K562 (cell line): ENCODE measurements at regions not wholly inside any gene's neighbourhood (a gene's known extent, or its start where the extent isn't known, plus 50 kb on each side); places are given as distances from the start of the nearest gene placed in this dataset.

Source experiments
- ATAC-seq: fragments of 200-7000 bp; cut with Tn5 transposase; 3 replicates; pipeline ENCODE4 v1.9.1; 2020; ENCODE audit warnings: moderate library complexity
- BruUV-seq: library from RNA; stranded (reverse); fragments of 400-500 nt; replicated peaks from 2 replicates; lab custom pipeline; 2021; lab: Mats Ljungman, UMichigan
- CTCF ChIA-PET: fragments of 300-600 bp; formaldehyde crosslinking; extraction: SDS; loops from one replicate; lab custom pipeline; 2021; ENCODE audit warnings: low intra/inter-chr PET ratio; lab: Yijun Ruan, JAX
- POLR2A ChIA-PET: fragments of 300-600, 350-650 bp; sonication (Branson Sonifier 250); formaldehyde crosslinking; extraction: SDS; loops from one replicate; lab custom pipeline; 2021; ENCODE audit warnings: antibody characterized with exemption, inconsistent platforms; lab: Yijun Ruan, JAX
- DNase-seq, 4 experiments: peaks; one replicate each; pipeline versions ENCODE4 v3.0.0 to v3.0.0-alpha.2; 2011 to 2018; ENCODE audit warnings: low spot score in 3 of 4, mixed read lengths in 3 of 4; ENCODE audit errors: extremely low read depth in 1 of 4
- FAIRE-seq: peaks from 2 replicates; lab custom pipeline; 2011; peaks lifted over from hg19 to GRCh38; lab: Jason Lieb, UNC
- H2AFZ ChIP-seq: 2 replicates; pipeline ENCODE4 v1.6.0; 2011; ENCODE audit warnings: low read depth, low read length, control low read depth, inconsistent platforms
- H3K27ac ChIP-seq: fragments of 200-600 bp; 3 replicates; pipeline ENCODE4 v1.8.0; 2011; ENCODE audit warnings: low read depth, mild to moderate bottlenecking, control low read depth, inconsistent platforms, low read length, moderate library complexity, mixed read lengths; ENCODE audit errors: extremely low read depth
- H3K27me3 ChIP-seq, 2 experiments: fragments of 300-600 bp in 1 of 2; 2 replicates in 1 of 2; 3 replicates in 1 of 2; pipeline versions ENCODE4 v1.6.0 to v1.8.0; 2011; ENCODE audit warnings: inconsistent platforms in 2 of 2, low read length in 2 of 2, mild to moderate bottlenecking in 1 of 2, mixed read lengths in 1 of 2, moderate library complexity in 1 of 2; ENCODE audit not compliant: control insufficient read depth in 2 of 2, insufficient read depth in 2 of 2
- H3K36me3 ChIP-seq: fragments of 300-600 bp; 3 replicates; pipeline ENCODE4 v1.8.0; 2011; ENCODE audit warnings: mild to moderate bottlenecking, low read length, inconsistent platforms; ENCODE audit not compliant: control insufficient read depth, insufficient read depth
- H3K4me1 ChIP-seq, 2 experiments: fragments of 200-600 bp in 1 of 2; replicated peaks in 1 of 2; 2 replicates in 1 of 2; 3 replicates in 1 of 2; pipeline versions ENCODE4 v1.5.1 to v1.8.0; 2011; ENCODE audit warnings: inconsistent platforms in 2 of 2, low read length in 2 of 2, mild to moderate bottlenecking in 1 of 2, mixed read lengths in 1 of 2, moderate library complexity in 1 of 2; ENCODE audit not compliant: control insufficient read depth in 2 of 2, insufficient read depth in 2 of 2
- H3K4me2 ChIP-seq: 2 replicates; pipeline ENCODE4 v1.6.1; 2011; ENCODE audit warnings: low read length, control low read depth, inconsistent platforms, mixed read lengths; ENCODE audit not compliant: insufficient read depth
- H3K4me3 ChIP-seq: fragments of 200-600 bp; sonication (generic), shearing (Covaris generic); 2 replicates; pipeline ENCODE4 v1.5.1; 2016; ENCODE audit warnings: control low read depth, inconsistent platforms
- H3K79me2 ChIP-seq: fragments of 200-600 bp; 3 replicates; pipeline ENCODE4 v1.8.0; 2011; ENCODE audit warnings: low read length, inconsistent platforms; ENCODE audit not compliant: control insufficient read depth, insufficient read depth
- H3K9ac ChIP-seq, 2 experiments: 2 replicates each; pipeline versions ENCODE4 v1.6.0 to v1.6.1; 2011; ENCODE audit warnings: low read depth in 2 of 2, low read length in 2 of 2, control low read depth in 1 of 2, inconsistent platforms in 1 of 2, mild to moderate bottlenecking in 1 of 2, mixed read lengths in 1 of 2; ENCODE audit not compliant: insufficient read depth in 1 of 2
- H3K9me1 ChIP-seq: one replicate; pipeline ENCODE4 v1.6.0; 2011; ENCODE audit warnings: inconsistent platforms, mild to moderate bottlenecking, low read length, moderate library complexity; ENCODE audit not compliant: control insufficient read depth, insufficient read depth
- H3K9me3 ChIP-seq: replicated peaks from 2 replicates; pipeline ENCODE4 v1.5.1; 2011; ENCODE audit warnings: low read depth, low read length, inconsistent platforms; ENCODE audit not compliant: control insufficient read depth, insufficient read depth
- H4K20me1 ChIP-seq: replicated peaks from 2 replicates; pipeline ENCODE4 v1.6.1; 2011; ENCODE audit warnings: low read length, inconsistent platforms, mixed read lengths; ENCODE audit not compliant: control insufficient read depth, insufficient read depth
- BCOR ChIP-seq: fragments of 450-650 bp; IDR thresholded peaks from 2 replicates; pipeline ENCODE4 v1.6.1; 2016
- E2F4 ChIP-seq: sonication (generic); formaldehyde crosslinking; IDR thresholded peaks from 2 replicates; pipeline ENCODE4 v1.8.0; 2022; ENCODE audit warnings: mild to moderate bottlenecking, low read depth, missing genetic modification reagents
- ETV6 ChIP-seq, 3 experiments: fragments of 150-350 bp in 1 of 3; sonication (generic) in 1 of 3; formaldehyde crosslinking in 1 of 3; IDR thresholded peaks; 2 replicates each; pipeline versions ENCODE4 v1.6.1 to v1.8.0; 2014 to 2022; ENCODE audit warnings: borderline replicate concordance in 2 of 3, low read depth in 2 of 3, antibody characterized with exemption in 1 of 3, low read length in 1 of 3, mild to moderate bottlenecking in 1 of 3, missing genetic modification reagents in 1 of 3
- HDGF ChIP-seq: fragments of 450-650 bp; IDR thresholded peaks from 2 replicates; pipeline ENCODE4 v1.6.1; 2016
- MCM3 ChIP-seq: fragments of 450-650 bp; IDR thresholded peaks from 2 replicates; pipeline ENCODE4 v1.6.1; 2016
- RFX5 ChIP-seq: IDR thresholded peaks from 2 replicates; pipeline ENCODE4 v1.6.1; 2011; ENCODE audit warnings: low read depth, mild to moderate bottlenecking, improper control_type of control experiment, low read length
- THAP12 ChIP-seq: fragments of 250-450 bp; sonication (Bioruptor Pico); IDR thresholded peaks from 2 replicates; pipeline ENCODE4 v1.9.0; 2021; ENCODE audit warnings: mild to moderate bottlenecking, inconsistent platforms
- ZBTB5 ChIP-seq: fragments of 450-650 bp; IDR thresholded peaks from 2 replicates; pipeline ENCODE4 v1.6.1; 2017; ENCODE audit warnings: antibody characterized with exemption
- ZNF134 ChIP-seq: fragments of 250-450 bp; sonication (Bioruptor Pico); conservative IDR thresholded peaks from 2 replicates; pipeline ENCODE4 v1.4.0; 2020
- ZSCAN32 ChIP-seq: fragments of 450-650 bp; formaldehyde crosslinking; IDR thresholded peaks from 2 replicates; pipeline ENCODE4 v1.4.0; 2020; ENCODE audit warnings: mild to moderate bottlenecking, moderate library complexity
- WGBS: fragments of 100-300 bp; shearing (Covaris generic); methylation state at CpG from one replicate; pipeline ENCODE4 v1.1.6; 2016; ENCODE audit warnings: low coverage, mixed read lengths; ENCODE audit not compliant: insufficient coverage; ENCODE audit errors: missing lambda C conversion rate; 5-methylcytosine and 5-hydroxymethylcytosine counted together
- in situ Hi-C: fragments of 300-500 bp; cut with MboI; formaldehyde crosslinking; loops from 4 replicates; pipeline ENCODE4 v1.15.0; 2018; ENCODE audit warnings: inconsistent platforms, mixed read lengths
- intact Hi-C: fragments of 100-400 bp; cut with micrococcal nuclease; formaldehyde crosslinking; loops from 2 replicates; pipeline ENCODE4 v1.14.2; 2022

GRCh38 chr4:110348711-110349383 lies 127.1 kb upstream of the ENPEP start:
- no peaks in the 10 kb centered on the region for H4K20me1 ChIP-seq
- 3% methylated on average over 3 of the region's 3 CpGs for WGBS
- H3K79me2 ChIP-seq: no peaks in the 10 kb centered on the region
- intact Hi-C loops: loop anchor here (10.0 kb wide), 1 partner anchor 344 kb away; no protein-coding TSS in a partner anchor
- POLR2A ChIA-PET: interaction anchor here (0.6 kb wide), 1 partner anchor 37 kb away, joined by 5 read pairs; no protein-coding TSS in a partner anchor
- H3K36me3 ChIP-seq: no peaks in the 10 kb centered on the region
- no TSS peak for BruUV-seq
- no peaks in the 10 kb centered on the region for H3K9me1 ChIP-seq
- H3K4me2 ChIP-seq: no peak overlapping the region
- no peak for FAIRE-seq
- TF ChIP-seq BCOR (no peak), ZNF134 (CRISPR knock-in tag) (0 out of 2 replicates have a peak, but pooled peaks have one; percentile 42)
- no peaks in the 10 kb centered on the region for H3K9me3 ChIP-seq
- in situ Hi-C loops: no loop called here
- no peaks in the 10 kb centered on the region for H3K4me1 ChIP-seq
- no peak overlapping the region for H3K9ac ChIP-seq
- no peak overlapping the region for H3K27ac ChIP-seq
- no peak for DNase-seq
- H2AFZ ChIP-seq: no peak overlapping the region
- H3K27me3 ChIP-seq: no peaks in the 10 kb centered on the region
- CTCF ChIA-PET: no interaction called here
- ATAC-seq: no peak
- H3K4me3 ChIP-seq: no peak overlapping the region

DNA sequence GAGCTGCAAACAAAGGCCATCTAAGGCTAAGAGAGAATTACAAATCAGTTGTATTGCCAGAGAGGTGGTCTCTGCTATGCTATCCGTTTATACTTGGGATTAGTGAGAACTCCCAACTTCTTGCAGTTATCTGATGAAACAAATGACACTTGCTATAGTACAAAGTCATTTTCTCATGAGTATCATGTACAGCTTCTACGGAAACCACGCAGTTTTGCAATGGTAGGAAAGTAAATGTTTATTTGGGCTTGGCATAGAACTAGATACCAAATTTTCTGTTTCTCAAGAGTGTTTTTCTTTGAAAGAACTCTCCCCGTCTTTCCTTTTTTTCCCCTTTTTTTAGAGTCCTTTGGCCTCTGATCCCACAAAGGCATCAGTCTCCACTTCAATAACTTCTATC lies 128.2 kb upstream of the ENPEP start:
- no peaks in the 10 kb centered on the region for H3K4me1 ChIP-seq
- H2AFZ ChIP-seq: no peak overlapping the region
- CTCF ChIA-PET: no interaction called here
- WGBS: 2% methylated on average over 4 of the region's 4 CpGs
- POLR2A ChIA-PET: interaction anchor here (0.6 kb wide), 1 partner anchor 14 kb away, joined by 3 read pairs; no protein-coding TSS in a partner anchor
- no peaks in the 10 kb centered on the region for H3K79me2 ChIP-seq
- ATAC-seq (no peak), FAIRE-seq (no peak), DNase-seq (no peak)
- no peak overlapping the region for H3K9ac ChIP-seq
- no peak overlapping the region for H3K4me3 ChIP-seq
- H3K27me3 ChIP-seq: no peaks in the 10 kb centered on the region
- in situ Hi-C loops (no loop called here), intact Hi-C loops (loop anchor here (10.0 kb wide), 1 partner anchor 343 kb away; no protein-coding TSS in a partner anchor)
- no peak overlapping the region for H3K4me2 ChIP-seq
- H3K36me3 ChIP-seq: no peaks in the 10 kb centered on the region
- no peaks in the 10 kb centered on the region for H3K9me3 ChIP-seq
- no peak overlapping the region for H3K27ac ChIP-seq
- no peaks in the 10 kb centered on the region for H3K9me1 ChIP-seq
- BruUV-seq: no TSS peak
- no peaks in the 10 kb centered on the region for H4K20me1 ChIP-seq
- TF ChIP-seq E2F4 (CRISPR knock-in tag): no peak
- TF ChIP-seq MCM3: no peak
- TF ChIP-seq ETV6 (IDR thresholded peaks at IDR 0.05; ENCODE audit: borderline replicate concordance in 1 of 2, low read depth in 2 of 2, low read length in 1 of 2): no peak
- no peak for TF ChIP-seq ETV6 (CRISPR knock-in tag; IDR thresholded peaks at IDR 0.05; ENCODE audit: borderline replicate concordance)
- TF ChIP-seq HDGF: no peak
- no peak for TF ChIP-seq RFX5
- TF ChIP-seq ZSCAN32: no peak
- TF ChIP-seq ZBTB5: no peak
- TF ChIP-seq THAP12: no peak
